H1 (cell line): ENCODE measurements at regions not wholly inside any gene's neighbourhood (a gene's known extent, or its start where the extent isn't known, plus 50 kb on each side); places are given as distances from the start of the nearest gene placed in this dataset.

Experiments used
- CTCF ChIA-PET: fragments of 300-600 bp; sonication (Branson Sonifier 250); formaldehyde crosslinking; loops from one replicate; lab custom pipeline; 2021; ENCODE audit not compliant: partially characterized antibody; lab: Charles Lee
- POLR2A ChIA-PET: fragments of 300-600 bp; sonication (Branson Sonifier 250); formaldehyde crosslinking; loops from one replicate; lab custom pipeline; 2021; ENCODE audit warnings: inconsistent platforms; ENCODE audit not compliant: partially characterized antibody; lab: Charles Lee
- DNase-seq, 2 experiments: peaks; one replicate each; pipeline versions ENCODE4 v3.0.0 to v3.0.0-alpha.2; 2010 to 2022; ENCODE audit warnings: low spot score in 2 of 2, low read depth in 1 of 2, mixed read lengths in 1 of 2
- FAIRE-seq: peaks from 2 replicates; lab custom pipeline; 2011; peaks lifted over from hg19 to GRCh38; lab: Jason Lieb, UNC
- H2AFZ ChIP-seq: 2 replicates; pipeline ENCODE4 v1.8.1; 2012; ENCODE audit warnings: low read length, inconsistent platforms
- H2AK5ac ChIP-seq: 2 replicates; pipeline ENCODE4 v1.6.1; 2013; ENCODE audit warnings: low read depth, low read length
- H2BK120ac ChIP-seq: replicated peaks from 2 replicates; pipeline ENCODE3; 2013; ENCODE audit warnings: low read depth, low read length, inconsistent platforms
- H2BK12ac ChIP-seq: 2 replicates; pipeline ENCODE4 v1.6.1; 2013; ENCODE audit warnings: low read depth, low read length
- H2BK15ac ChIP-seq: 2 replicates; pipeline ENCODE4 v1.6.1; 2013; ENCODE audit warnings: low read length
- H2BK20ac ChIP-seq: 2 replicates; pipeline ENCODE4 v1.6.1; 2013; ENCODE audit warnings: low read length
- H2BK5ac ChIP-seq: 2 replicates; pipeline ENCODE4 v1.6.1; 2013; ENCODE audit warnings: low read depth, low read length
- H3K14ac ChIP-seq: 2 replicates; pipeline ENCODE4 v1.6.1; 2013; ENCODE audit warnings: inconsistent platforms; ENCODE audit not compliant: insufficient read length
- H3K18ac ChIP-seq: 2 replicates; pipeline ENCODE4 v1.6.1; 2013; ENCODE audit warnings: low read length; ENCODE audit errors: extremely low read depth
- H3K23ac ChIP-seq: 2 replicates; pipeline ENCODE4 v1.6.1; 2013; ENCODE audit warnings: inconsistent platforms; ENCODE audit not compliant: insufficient read length
- H3K23me2 ChIP-seq: 2 replicates; pipeline ENCODE4 v1.6.1; 2013; ENCODE audit warnings: low read depth, low read length
- H3K27ac ChIP-seq: 2 replicates; pipeline ENCODE4 v1.6.1; 2011; ENCODE audit warnings: low read depth, low read length, inconsistent platforms
- H3K27me3 ChIP-seq, 4 experiments: replicated peaks in 1 of 4; 1 replicate in 1 of 4; 2 replicates in 3 of 4; pipeline versions ENCODE4 v1.6.1 to v1.8.1; 2011 to 2013; ENCODE audit warnings: low read length in 3 of 4, mild to moderate bottlenecking in 3 of 4, inconsistent platforms in 2 of 4, mixed read lengths in 2 of 4, moderate library complexity in 1 of 4; ENCODE audit not compliant: control insufficient read depth in 3 of 4, insufficient read depth in 3 of 4; ENCODE audit errors: extremely low read depth in 1 of 4
- H3K36me3 ChIP-seq, 4 experiments: 2 replicates each; pipeline versions ENCODE4 v1.6.1 to v1.8.1; 2011 to 2013; ENCODE audit warnings: mild to moderate bottlenecking in 4 of 4, low read length in 3 of 4, moderate library complexity in 2 of 4, control low read depth in 1 of 4, inconsistent platforms in 1 of 4; ENCODE audit not compliant: insufficient read depth in 4 of 4, control insufficient read depth in 2 of 4
- H3K4ac ChIP-seq: replicated peaks from 2 replicates; pipeline ENCODE3; 2013; ENCODE audit warnings: low read length, low read depth, mixed read lengths, inconsistent platforms; ENCODE audit not compliant: insufficient read length
- H3K4me1 ChIP-seq, 4 experiments: replicated peaks in 1 of 4; 1 replicate in 1 of 4; 2 replicates in 3 of 4; pipeline versions ENCODE4 v1.6.1 to v1.8.1; 2011 to 2013; ENCODE audit warnings: low read length in 3 of 4, inconsistent platforms in 2 of 4, mixed read lengths in 1 of 4; ENCODE audit not compliant: insufficient read depth in 4 of 4, control insufficient read depth in 3 of 4
- H3K4me2 ChIP-seq, 2 experiments: 2 replicates each; pipeline versions ENCODE4 v1.6.1 to v1.8.1; 2011 to 2013; ENCODE audit warnings: low read depth in 2 of 2, low read length in 2 of 2, control low read depth in 1 of 2, inconsistent platforms in 1 of 2, mild to moderate bottlenecking in 1 of 2; ENCODE audit not compliant: insufficient read depth in 1 of 2
- H3K4me3 ChIP-seq, 4 experiments: fragments of 200-600, 300-600 bp in 1 of 4; sonication (generic), shearing (Covaris generic), sonication (Bioruptor Twin) in 1 of 4; 2 replicates each; pipeline versions ENCODE4 v1.5.1 to v1.8.1; 2011 to 2016; ENCODE audit warnings: low read length in 4 of 4, low read depth in 3 of 4, control low read depth in 2 of 4, inconsistent platforms in 2 of 4, mild to moderate bottlenecking in 2 of 4, mixed read lengths in 1 of 4, moderate library complexity in 1 of 4; ENCODE audit not compliant: insufficient read depth in 2 of 4; ENCODE audit errors: extremely low read depth in 1 of 4
- H3K56ac ChIP-seq: replicated peaks from 2 replicates; pipeline ENCODE3; 2013; ENCODE audit warnings: low read depth, mild to moderate bottlenecking, mixed read lengths, low read length, inconsistent platforms; ENCODE audit not compliant: insufficient read length
- H3K79me1 ChIP-seq: 2 replicates; pipeline ENCODE4 v1.6.1; 2013; ENCODE audit warnings: low read depth, low read length, control low read depth
- H3K79me2 ChIP-seq, 2 experiments: 2 replicates each; pipeline versions ENCODE4 v1.6.1 to v1.8.1; 2012 to 2013; ENCODE audit warnings: low read length in 2 of 2, mild to moderate bottlenecking in 2 of 2, inconsistent platforms in 1 of 2; ENCODE audit not compliant: insufficient read depth in 2 of 2, control insufficient read depth in 1 of 2
- H3K9ac ChIP-seq, 4 experiments: replicated peaks in 1 of 4; 1 replicate in 1 of 4; 2 replicates in 3 of 4; pipeline versions ENCODE4 v1.6.1 to v1.8.1; 2011 to 2013; ENCODE audit warnings: low read depth in 3 of 4, low read length in 3 of 4, control low read depth in 2 of 4, mild to moderate bottlenecking in 2 of 4, moderate library complexity in 2 of 4, inconsistent platforms in 1 of 4; ENCODE audit errors: extremely low read depth in 1 of 4
- H3K9me3 ChIP-seq, 2 experiments: 2 replicates each; pipeline versions ENCODE4 v1.6.1 to v1.8.1; 2012 to 2013; ENCODE audit warnings: mild to moderate bottlenecking in 2 of 2, moderate library complexity in 2 of 2, control low read depth in 1 of 2, inconsistent platforms in 1 of 2, low read depth in 1 of 2, low read length in 1 of 2, mixed read lengths in 1 of 2; ENCODE audit not compliant: insufficient read depth in 2 of 2
- H4K20me1 ChIP-seq, 2 experiments: replicated peaks in 1 of 2; 2 replicates each; pipeline versions ENCODE3 to v1.8.1; 2011 to 2013; ENCODE audit warnings: inconsistent platforms in 2 of 2, low read length in 2 of 2, mild to moderate bottlenecking in 1 of 2; ENCODE audit not compliant: insufficient read depth in 2 of 2, control insufficient read depth in 1 of 2
- H4K5ac ChIP-seq: 2 replicates; pipeline ENCODE4 v1.6.1; 2013; ENCODE audit warnings: low read length, low read depth, mixed read lengths, inconsistent platforms; ENCODE audit not compliant: insufficient read length
- H4K8ac ChIP-seq: 2 replicates; pipeline ENCODE4 v1.8.0; 2013; ENCODE audit warnings: mild to moderate bottlenecking, moderate library complexity, low read length, inconsistent platforms; ENCODE audit not compliant: insufficient read depth; ENCODE audit errors: extremely low read depth
- H4K91ac ChIP-seq: replicated peaks from 2 replicates; pipeline ENCODE3; 2013; ENCODE audit warnings: low read length, mixed read lengths, inconsistent platforms; ENCODE audit not compliant: insufficient read length
- ATF3 ChIP-seq: IDR thresholded peaks from 2 replicates; pipeline ENCODE4 v1.6.1; 2011; ENCODE audit warnings: low read depth, mild to moderate bottlenecking, low read length; ENCODE audit not compliant: insufficient read depth
- BACH1 ChIP-seq: IDR thresholded peaks from 2 replicates; pipeline ENCODE4 v1.6.1; 2012; ENCODE audit warnings: low read length, improper control_type of control experiment
- CBX8 ChIP-seq: fragments of 300-800, 300-1000 bp; sonication (generic); IDR thresholded peaks from 2 replicates; pipeline ENCODE4 v1.7.1; 2016; ENCODE audit warnings: low read depth, low read length, borderline replicate concordance
- CTBP2 ChIP-seq: IDR thresholded peaks from 2 replicates; pipeline ENCODE4 v1.7.0; 2011; ENCODE audit warnings: borderline replicate concordance, mild to moderate bottlenecking, moderate library complexity, mixed read lengths, low read length; ENCODE audit not compliant: insufficient read depth, insufficient read length
- HDAC6 ChIP-seq: IDR thresholded peaks from one replicate; pipeline ENCODE4 v1.7.1; 2012; ENCODE audit warnings: low read depth, mild to moderate bottlenecking, inconsistent platforms, low read length, moderate library complexity
- JUND ChIP-seq: IDR thresholded peaks from 2 replicates; pipeline ENCODE4 v1.6.1; 2011; ENCODE audit warnings: mild to moderate bottlenecking, improper control_type of control experiment, low read length
- KDM4A ChIP-seq: IDR thresholded peaks from one replicate; pipeline ENCODE4 v1.7.1; 2012; ENCODE audit warnings: low read depth, mild to moderate bottlenecking, moderate library complexity, low read length, inconsistent platforms; ENCODE audit not compliant: severe bottlenecking
- SP1 ChIP-seq: IDR thresholded peaks from 2 replicates; pipeline ENCODE4 v1.6.1; 2011; ENCODE audit warnings: low read depth, low read length
- SP2 ChIP-seq: IDR thresholded peaks from 2 replicates; pipeline ENCODE4 v1.6.1; 2012; ENCODE audit warnings: mild to moderate bottlenecking, low read length, inconsistent platforms
- TAF1 ChIP-seq: IDR thresholded peaks from 2 replicates; pipeline ENCODE4 v1.6.1; 2011; ENCODE audit warnings: mild to moderate bottlenecking, low read depth, low read length
- TAF7 ChIP-seq: optimal IDR thresholded peaks from 2 replicates; pipeline ENCODE3; 2011; ENCODE audit warnings: low read depth, mild to moderate bottlenecking, inconsistent platforms, low read length, moderate library complexity, borderline replicate concordance
- TEAD4 ChIP-seq: IDR thresholded peaks from 2 replicates; pipeline ENCODE4 v1.6.1; 2012; ENCODE audit warnings: low read depth, low read length, inconsistent platforms, mixed read lengths
- USF2 ChIP-seq: IDR thresholded peaks from 2 replicates; pipeline ENCODE4 v1.6.1; 2011; ENCODE audit warnings: low read length, improper control_type of control experiment
- ZNF274 ChIP-seq: IDR thresholded peaks from 2 replicates; pipeline ENCODE4 v1.7.0; 2012; ENCODE audit warnings: low read length, borderline replicate concordance; ENCODE audit errors: extremely low read depth
- WGBS, 2 experiments: shearing (Covaris generic) in 1 of 2; methylation state at CpG; one replicate each; pipeline versions ENCODE4 v1.1.6 to v1.1.7; 2013 to 2015; ENCODE audit warnings: low lambda C conversion rate in 2 of 2, mixed read lengths in 2 of 2, inconsistent platforms in 1 of 2, low coverage in 1 of 2, missing lambda C conversion rate in 1 of 2; ENCODE audit not compliant: insufficient replicate concordance in 2 of 2, insufficient coverage in 1 of 2, insufficient read length in 1 of 2; ENCODE audit errors: extremely low coverage in 1 of 2, missing lambda C conversion rate in 1 of 2; 5-methylcytosine and 5-hydroxymethylcytosine counted together

GRCh38 chr2:5230444-5230843 is 461.7 kb upstream of the SOX11 start:
- CTCF ChIA-PET: interaction anchor here (1.4 kb wide), 1 partner anchor 57 kb away, joined by 3 read pairs; no protein-coding TSS in a partner anchor
- no peak overlapping the region for H3K9ac ChIP-seq
- no peaks in the 10 kb centered on the region for H3K36me3 ChIP-seq
- H3K27ac ChIP-seq: no peak overlapping the region
- 86% methylated on average over 8 of the region's 8 CpGs; no CpG with 5 or more reads in 1 of the 2 experiments for WGBS, 2 experiments
- POLR2A ChIA-PET: no interaction called here
- no peak for FAIRE-seq
- H2BK20ac ChIP-seq: no peak overlapping the region
- H3K23ac ChIP-seq: no peak overlapping the region
- no peak overlapping the region for H2AK5ac ChIP-seq
- H3K56ac ChIP-seq: no peak overlapping the region
- DNase-seq: no peak
- no peak overlapping the region for H3K4me2 ChIP-seq
- no peak overlapping the region for H3K14ac ChIP-seq
- no peaks in the 10 kb centered on the region for H3K79me1 ChIP-seq
- no peaks in the 10 kb centered on the region for H4K20me1 ChIP-seq
- H4K5ac ChIP-seq: no peak overlapping the region
- H3K23me2 ChIP-seq: no peaks in the 10 kb centered on the region
- no peak overlapping the region for H3K4me3 ChIP-seq
- H2AFZ ChIP-seq: peak overlapping the region; percentile 30; the same call in 1 of the 2 replicates
- H2BK15ac ChIP-seq: no peak overlapping the region
- no peak overlapping the region for H3K4ac ChIP-seq
- no peak overlapping the region for H3K18ac ChIP-seq
- no peaks in the 10 kb centered on the region for H3K27me3 ChIP-seq
- H3K79me2 ChIP-seq: no peaks in the 10 kb centered on the region
- no peak overlapping the region for H2BK5ac ChIP-seq
- H2BK12ac ChIP-seq: no peak overlapping the region
- no peak overlapping the region for H2BK120ac ChIP-seq
- no peak overlapping the region for H4K8ac ChIP-seq
- H4K91ac ChIP-seq: no peak overlapping the region
- no peaks in the 10 kb centered on the region for H3K9me3 ChIP-seq
- no peaks in the 10 kb centered on the region for H3K4me1 ChIP-seq
- TF ChIP-seq CTBP2 (no peak), BACH1 (no peak), JUND (no peak), CBX8 (no peak), TAF1 (no peak), KDM4A (no peak), ATF3 (no peak), TEAD4 (no peak), SP2 (no peak), ZNF274 (no peak), SP1 (no peak), TAF7 (no peak), USF2 (no peak), HDAC6 (no peak)
